Erythroblast (primary cell): ENCODE measurements at regions not wholly inside any gene's neighbourhood (a gene's known extent, or its start where the extent isn't known, plus 50 kb on each side); places are given as distances from the start of the nearest gene placed in this dataset.

Experiments used
- GATA1 ChIP-seq: IDR thresholded peaks from 2 replicates; pipeline ENCODE4 v1.6.1; 2011; ENCODE audit warnings: low read depth, mild to moderate bottlenecking, control low read depth, low read length, moderate library complexity
- POLR2A ChIP-seq: IDR thresholded peaks from 2 replicates; pipeline ENCODE4 v1.6.1; 2011; ENCODE audit warnings: mild to moderate bottlenecking, low read length

GRCh38 chr15:95400428-95400827 lies 930.1 kb upstream of the NR2F2 start:
- TF ChIP-seq POLR2A (no peak), GATA1 (no peak)
